ENCODE measurements at regions not wholly inside any gene's neighbourhood (a gene's known extent, or its start where the extent isn't known, plus 50 kb on each side); places are given as distances from the start of the nearest gene placed in this dataset.

- Histone ChIP-seq H3K27ac (ENCODE audit: low read depth, low read length) (no peak overlapping the region), H3K9me3 (ENCODE audit: low read depth, low read length) (no peaks in the 10 kb centered on the region), H3K4me3 (ENCODE audit: insufficient read depth, low read length) (no peak overlapping the region), H3K27me3 (ENCODE audit: insufficient read depth, low read length) (no peaks in the 10 kb centered on the region), H2AFZ (ENCODE audit: low read length) (no peak overlapping the region), H4K20me1 (ENCODE audit: insufficient read depth, low read length) (no peaks in the 10 kb centered on the region), H3K36me3 (ENCODE audit: insufficient read depth, low read length) (no peaks in the 10 kb centered on the region), H3K4me2 (ENCODE audit: insufficient read depth, low read length) (no peak overlapping the region), H3K79me2 (ENCODE audit: insufficient read depth, low read length) (no peaks in the 10 kb centered on the region), H3K4me1 (ENCODE audit: insufficient read depth, low read length) (no peaks in the 10 kb centered on the region)
- TF ChIP-seq CTCF (IDR thresholded peaks at IDR 0.05; ENCODE audit: extremely low read depth, low read depth, low read length): no peak
- no peak for DNase-seq (ENCODE audit: insufficient read length, low spot score, missing footprints)
Observed at GRCh38 chr16:35685085-35685484, 2225.7 kb downstream of the TP53TG3F start.

- Histone ChIP-seq H3K27me3 (ENCODE audit: insufficient read depth, low read length) (no peaks in the 10 kb centered on the region), H4K20me1 (ENCODE audit: insufficient read depth, low read length) (no peaks in the 10 kb centered on the region), H3K27ac (ENCODE audit: low read depth, low read length) (no peak overlapping the region), H3K4me1 (ENCODE audit: insufficient read depth, low read length) (no peaks in the 10 kb centered on the region), H3K4me3 (ENCODE audit: insufficient read depth, low read length) (no peak overlapping the region), H3K79me2 (ENCODE audit: insufficient read depth, low read length) (no peaks in the 10 kb centered on the region), H3K36me3 (ENCODE audit: insufficient read depth, low read length) (no peaks in the 10 kb centered on the region), H3K9me3 (ENCODE audit: low read depth, low read length) (no peaks in the 10 kb centered on the region), H3K4me2 (ENCODE audit: insufficient read depth, low read length) (no peak overlapping the region), H2AFZ (ENCODE audit: low read length) (no peak overlapping the region)
- DNase-seq (ENCODE audit: insufficient read length, low spot score, missing footprints): no peak
- TF ChIP-seq CTCF (IDR thresholded peaks at IDR 0.05; ENCODE audit: extremely low read depth, low read depth, low read length): no peak
Observed at GRCh38 chr16:35686595-35686994, 2227.2 kb downstream of the TP53TG3F start.

- H3K4me3 ChIP-seq (ENCODE audit: insufficient read depth, low read length): no peak overlapping the region
- DNase-seq (ENCODE audit: insufficient read length, low spot score, missing footprints): no peak
- H3K36me3 ChIP-seq (ENCODE audit: insufficient read depth, low read length): no peaks in the 10 kb centered on the region
- H3K9me3 ChIP-seq (ENCODE audit: low read depth, low read length): no peaks in the 10 kb centered on the region
- H3K4me1 ChIP-seq (ENCODE audit: insufficient read depth, low read length): no peaks in the 10 kb centered on the region
- H4K20me1 ChIP-seq (ENCODE audit: insufficient read depth, low read length): no peaks in the 10 kb centered on the region
- H3K4me2 ChIP-seq (ENCODE audit: insufficient read depth, low read length): no peak overlapping the region
- H2AFZ ChIP-seq (ENCODE audit: low read length): no peak overlapping the region
- no peak for TF ChIP-seq CTCF (IDR thresholded peaks at IDR 0.05; ENCODE audit: extremely low read depth, low read depth, low read length)
- H3K27ac ChIP-seq (ENCODE audit: low read depth, low read length): no peak overlapping the region
- H3K27me3 ChIP-seq (ENCODE audit: insufficient read depth, low read length): no peaks in the 10 kb centered on the region
- no peaks in the 10 kb centered on the region for H3K79me2 ChIP-seq (ENCODE audit: insufficient read depth, low read length)
Observed at GRCh38 chr16:35687071-35687470, 2227.7 kb downstream of the TP53TG3F start.

- Histone ChIP-seq H3K9me3 (ENCODE audit: low read depth, low read length) (no peaks in the 10 kb centered on the region), H4K20me1 (ENCODE audit: insufficient read depth, low read length) (no peaks in the 10 kb centered on the region), H3K27ac (ENCODE audit: low read depth, low read length) (no peak overlapping the region), H3K36me3 (ENCODE audit: insufficient read depth, low read length) (no peaks in the 10 kb centered on the region), H3K79me2 (ENCODE audit: insufficient read depth, low read length) (no peaks in the 10 kb centered on the region), H2AFZ (ENCODE audit: low read length) (no peak overlapping the region), H3K4me3 (ENCODE audit: insufficient read depth, low read length) (no peak overlapping the region), H3K4me1 (ENCODE audit: insufficient read depth, low read length) (no peaks in the 10 kb centered on the region), H3K4me2 (ENCODE audit: insufficient read depth, low read length) (no peak overlapping the region), H3K27me3 (ENCODE audit: insufficient read depth, low read length) (no peaks in the 10 kb centered on the region)
- DNase-seq (ENCODE audit: insufficient read length, low spot score, missing footprints): no peak
- no peak for TF ChIP-seq CTCF (IDR thresholded peaks at IDR 0.05; ENCODE audit: extremely low read depth, low read depth, low read length)
Observed at GRCh38 chr16:35687781-35688180, 2228.4 kb downstream of the TP53TG3F start.

Data from osteoblast (primary cell).